GM21390 (cell line): ENCODE measurements at regions not wholly inside any gene's neighbourhood (a gene's known extent, or its start where the extent isn't known, plus 50 kb on each side); places are given as distances from the start of the nearest gene placed in this dataset.

ENCODE experiments used
- ATAC-seq: cut with Tn5 transposase; IDR thresholded peaks from one replicate; pipeline ENCODE4 v1.9.1; 2021; ENCODE audit not compliant: unreplicated experiment

GRCh38 chr2:221051162-221051561 is 520.9 kb downstream of the EPHA4 start:
- ATAC-seq: no peak

GRCh38 chr2:221060376-221060775 is 511.7 kb downstream of the EPHA4 start:
- no peak for ATAC-seq

GRCh38 chr2:221063568-221063967 is 508.5 kb downstream of the EPHA4 start:
- no peak for ATAC-seq

- no peak for ATAC-seq
Observed at GRCh38 chr2:221064058-221064854, 507.8 kb downstream of the EPHA4 start.

- ATAC-seq: no peak
Observed at GRCh38 chr2:221064880-221065279, 507.2 kb downstream of the EPHA4 start.

- ATAC-seq: no peak
Observed at GRCh38 chr2:221068123-221068522, 504.0 kb downstream of the EPHA4 start.

- ATAC-seq: no peak
Observed at GRCh38 chr2:221070106-221070505, 502.0 kb downstream of the EPHA4 start.

GRCh38 chr2:221073326-221074049 is 498.6 kb downstream of the EPHA4 start:
- no peak for ATAC-seq

GRCh38 chr2:221074238-221074637 is 497.9 kb downstream of the EPHA4 start:
- ATAC-seq: no peak

- no peak for ATAC-seq
Observed at GRCh38 chr2:221075203-221075602, 496.9 kb downstream of the EPHA4 start.

GRCh38 chr2:221077251-221077650 is 494.9 kb downstream of the EPHA4 start:
- no peak for ATAC-seq

GRCh38 chr2:221077799-221078198 is 494.3 kb downstream of the EPHA4 start:
- ATAC-seq: no peak

- no peak for ATAC-seq
Observed at GRCh38 chr2:221085341-221085900, 486.7 kb downstream of the EPHA4 start.

- ATAC-seq: no peak
Observed at GRCh38 chr2:221085936-221086335, 486.2 kb downstream of the EPHA4 start.

GRCh38 chr2:221087779-221088178 is 484.3 kb downstream of the EPHA4 start:
- no peak for ATAC-seq

GRCh38 chr2:221088506-221088905 is 483.6 kb downstream of the EPHA4 start:
- no peak for ATAC-seq

- ATAC-seq: no peak
Observed at GRCh38 chr2:221095356-221095755, 476.7 kb downstream of the EPHA4 start.

- ATAC-seq: no peak
Observed at GRCh38 chr2:221096706-221097567, 475.2 kb downstream of the EPHA4 start.

GRCh38 chr2:221097568-221097915 is 474.6 kb downstream of the EPHA4 start:
- no peak for ATAC-seq

GRCh38 chr2:221097949-221098348 is 474.2 kb downstream of the EPHA4 start:
- ATAC-seq: no peak

GRCh38 chr2:221100467-221101089 is 471.5 kb downstream of the EPHA4 start:
- no peak for ATAC-seq
